ENCODE measurements at regions not wholly inside any gene's neighbourhood (a gene's known extent, or its start where the extent isn't known, plus 50 kb on each side); places are given as distances from the start of the nearest gene placed in this dataset.

GRCh38 chr5:56330167-56330566, 97.0 kb upstream of the ANKRD55 start:
- no peak overlapping the region for H3K27ac ChIP-seq
- TF ChIP-seq, protein P1, sequence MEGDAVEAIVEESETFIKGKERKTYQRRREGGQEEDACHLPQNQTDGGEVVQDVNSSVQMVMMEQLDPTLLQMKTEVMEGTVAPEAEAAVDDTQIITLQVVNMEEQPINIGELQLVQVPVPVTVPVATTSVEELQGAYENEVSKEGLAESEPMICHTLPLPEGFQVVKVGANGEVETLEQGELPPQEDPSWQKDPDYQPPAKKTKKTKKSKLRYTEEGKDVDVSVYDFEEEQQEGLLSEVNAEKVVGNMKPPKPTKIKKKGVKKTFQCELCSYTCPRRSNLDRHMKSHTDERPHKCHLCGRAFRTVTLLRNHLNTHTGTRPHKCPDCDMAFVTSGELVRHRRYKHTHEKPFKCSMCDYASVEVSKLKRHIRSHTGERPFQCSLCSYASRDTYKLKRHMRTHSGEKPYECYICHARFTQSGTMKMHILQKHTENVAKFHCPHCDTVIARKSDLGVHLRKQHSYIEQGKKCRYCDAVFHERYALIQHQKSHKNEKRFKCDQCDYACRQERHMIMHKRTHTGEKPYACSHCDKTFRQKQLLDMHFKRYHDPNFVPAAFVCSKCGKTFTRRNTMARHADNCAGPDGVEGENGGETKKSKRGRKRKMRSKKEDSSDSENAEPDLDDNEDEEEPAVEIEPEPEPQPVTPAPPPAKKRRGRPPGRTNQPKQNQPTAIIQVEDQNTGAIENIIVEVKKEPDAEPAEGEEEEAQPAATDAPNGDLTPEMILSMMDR (conservative IDR thresholded peaks at IDR 0.05), result no peak

DNA sequence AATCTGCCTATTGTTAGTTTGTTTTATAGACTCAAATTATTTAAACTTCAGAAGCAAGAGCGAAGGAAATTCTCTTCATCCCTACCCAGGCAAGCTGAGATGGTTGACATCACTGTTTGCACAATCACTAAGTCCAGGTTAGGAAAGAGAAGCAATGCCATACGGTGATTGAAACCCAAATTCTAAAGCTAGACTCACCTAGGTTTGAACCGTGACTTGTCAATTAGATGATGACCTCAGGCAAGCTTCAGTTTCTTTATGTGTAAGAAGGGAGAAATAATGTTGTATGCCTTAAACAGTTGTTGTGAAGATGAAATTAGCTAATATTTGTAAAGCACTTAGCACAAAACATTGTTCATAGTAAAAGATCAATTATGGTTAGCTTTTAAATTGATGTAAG, 96.5 kb upstream of the ANKRD55 start:
- H3K27ac ChIP-seq, result no peak overlapping the region
- TF ChIP-seq, protein P1 (conservative IDR thresholded peaks at IDR 0.05), result no peak

GRCh38 chr5:56328753-56329560, 95.8 kb upstream of the ANKRD55 start:
- no peak overlapping the region for H3K27ac ChIP-seq
- TF ChIP-seq, protein P1 (conservative IDR thresholded peaks at IDR 0.05), result no peak

DNA sequence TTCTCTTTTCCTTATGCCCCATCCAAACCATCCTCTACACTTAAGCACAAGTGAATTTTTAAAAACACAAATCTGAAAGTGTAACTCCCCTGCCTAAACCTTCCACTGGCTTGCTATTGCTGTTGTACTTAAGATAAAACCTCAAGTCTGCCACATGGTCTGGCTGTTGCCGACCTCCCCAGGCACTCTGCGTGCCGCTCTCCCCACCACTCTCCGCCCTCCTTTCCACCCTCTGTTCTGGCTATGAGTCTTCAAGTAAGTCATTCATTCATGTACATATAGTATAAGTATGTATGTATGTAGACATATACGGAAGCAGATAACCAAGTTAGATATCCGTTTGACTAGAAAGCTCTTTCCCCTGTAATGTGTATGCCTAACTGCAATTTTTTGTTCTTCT, 94.7 kb upstream of the ANKRD55 start:
- TF ChIP-seq, protein P1 (conservative IDR thresholded peaks at IDR 0.05), result no peak
- no peak overlapping the region for H3K27ac ChIP-seq

DNA sequence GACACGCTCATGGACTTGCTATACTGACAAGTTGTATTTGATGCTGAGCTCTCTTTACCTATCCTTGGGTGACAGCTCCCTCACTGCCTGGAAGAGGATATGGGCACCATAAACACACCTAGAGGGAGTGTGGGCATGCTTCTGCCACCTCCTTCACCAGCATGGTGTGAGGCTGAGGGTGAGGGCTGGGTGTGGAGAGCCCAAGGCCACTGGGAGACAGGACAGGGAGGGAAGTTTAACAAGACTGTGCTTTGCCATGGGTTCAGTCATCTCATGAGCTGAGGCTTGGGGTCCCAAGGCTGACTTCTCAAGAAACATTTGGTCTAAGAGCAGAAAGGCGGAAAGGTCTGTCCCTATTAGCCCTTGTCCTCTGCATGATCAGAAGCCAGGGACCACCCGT, 93.6 kb upstream of the ANKRD55 start:
- no peak overlapping the region for H3K27ac ChIP-seq
- TF ChIP-seq, protein P1 (conservative IDR thresholded peaks at IDR 0.05), result no peak

GRCh38 chr5:56326116-56326515, 93.0 kb upstream of the ANKRD55 start:
- H3K27ac ChIP-seq, result no peak overlapping the region
- TF ChIP-seq, protein P1 (conservative IDR thresholded peaks at IDR 0.05), result no peak

DNA sequence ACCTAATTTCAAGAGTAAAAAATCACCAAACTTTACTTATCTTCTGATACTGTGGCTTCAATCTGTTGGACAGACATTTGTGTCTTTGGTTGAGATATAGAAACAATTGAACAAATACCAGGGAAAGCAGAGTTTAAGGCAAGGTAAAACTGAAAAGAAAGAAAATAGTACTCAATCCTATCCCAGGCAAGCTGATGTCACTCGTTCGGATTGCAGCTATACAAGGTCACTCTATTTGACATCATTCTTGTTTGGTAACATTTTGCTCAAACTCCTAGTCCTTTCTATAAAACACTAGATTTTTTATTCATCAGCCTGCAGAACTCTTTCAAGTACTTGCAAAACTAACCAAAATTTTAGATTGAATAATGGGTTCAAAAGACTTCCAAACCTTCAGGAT, 91.9 kb upstream of the ANKRD55 start:
- TF ChIP-seq, protein P1 (conservative IDR thresholded peaks at IDR 0.05), result no peak
- H3K27ac ChIP-seq, result no peak overlapping the region
